GM13977 (cell line): ENCODE measurements at regions not wholly inside any gene's neighbourhood (a gene's known extent, or its start where the extent isn't known, plus 50 kb on each side); places are given as distances from the start of the nearest gene placed in this dataset.

ENCODE experiments used
- DNase-seq: peaks from one replicate; pipeline ENCODE4 v3.0.0; 2012; ENCODE audit warnings: low spot score
- CTCF ChIP-seq: IDR thresholded peaks from 2 replicates; pipeline ENCODE4 v1.5.1; 2012; ENCODE audit warnings: mild to moderate bottlenecking, control low read depth; ENCODE audit not compliant: insufficient read depth; ENCODE audit errors: extremely low read depth, missing control alignments
- in situ Hi-C: fragments of 300-500 bp; cut with MboI; formaldehyde crosslinking; loops from one replicate; pipeline ENCODE4 v1.12.0; 2022; ENCODE audit warnings: low sequenced_read_pairs, low pct_unique_long_range_greater_than_20kb, mixed read lengths, inconsistent platforms; ENCODE audit not compliant: unreplicated experiment

DNA sequence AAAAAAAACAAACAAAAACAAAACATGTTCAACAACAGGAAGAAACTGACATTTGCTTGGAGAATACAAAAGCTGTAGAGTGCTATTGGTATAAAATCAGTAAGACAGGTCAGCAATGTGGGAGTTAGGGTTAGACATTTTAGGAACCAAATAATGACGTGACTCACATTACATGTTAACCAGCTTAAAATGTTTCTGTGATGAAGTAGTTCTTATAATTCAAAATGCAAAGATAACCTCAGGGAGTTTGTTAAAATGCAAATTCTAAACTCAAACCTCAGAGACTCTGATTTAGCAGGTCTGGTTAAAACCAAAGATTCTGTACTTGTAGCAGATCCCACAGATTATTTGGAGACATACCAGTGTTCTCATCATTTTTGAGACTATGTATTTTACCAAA lies 549.4 kb upstream of the SLITRK1 start:
- DNase-seq, result no peak
- in situ Hi-C loops, result no loop called here
- no peak for TF ChIP-seq CTCF

- in situ Hi-C loops, result no loop called here
- TF ChIP-seq CTCF, result no peak
- no peak for DNase-seq
These were observed 548.2 kb upstream of the SLITRK1 start for GRCh38 chr13:84430446-84430845.

DNA sequence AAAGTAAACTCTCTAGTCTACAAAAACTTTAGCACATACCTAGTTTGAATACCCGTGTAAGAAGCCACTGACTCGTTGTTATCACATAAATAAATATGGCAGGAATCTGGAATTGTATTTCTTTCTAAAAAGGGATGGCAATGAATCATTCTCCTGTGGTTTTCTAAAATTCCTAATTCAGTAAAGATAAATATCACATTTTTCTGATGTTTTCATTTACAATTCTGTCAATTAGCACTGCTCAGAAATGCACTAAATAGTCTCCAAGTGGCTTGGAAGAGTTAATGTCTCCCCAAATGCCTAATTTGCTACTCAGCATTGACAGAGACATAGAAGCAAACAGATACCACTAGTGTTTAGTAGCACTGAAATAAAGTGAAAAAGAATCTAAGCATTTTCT lies 547.7 kb upstream of the SLITRK1 start:
- in situ Hi-C loops, result no loop called here
- DNase-seq, result no peak
- no peak for TF ChIP-seq CTCF

- no peak for DNase-seq
- in situ Hi-C loops, result no loop called here
- TF ChIP-seq CTCF, result no peak
These were observed 535.8 kb upstream of the SLITRK1 start for GRCh38 chr13:84418041-84418440.

DNA sequence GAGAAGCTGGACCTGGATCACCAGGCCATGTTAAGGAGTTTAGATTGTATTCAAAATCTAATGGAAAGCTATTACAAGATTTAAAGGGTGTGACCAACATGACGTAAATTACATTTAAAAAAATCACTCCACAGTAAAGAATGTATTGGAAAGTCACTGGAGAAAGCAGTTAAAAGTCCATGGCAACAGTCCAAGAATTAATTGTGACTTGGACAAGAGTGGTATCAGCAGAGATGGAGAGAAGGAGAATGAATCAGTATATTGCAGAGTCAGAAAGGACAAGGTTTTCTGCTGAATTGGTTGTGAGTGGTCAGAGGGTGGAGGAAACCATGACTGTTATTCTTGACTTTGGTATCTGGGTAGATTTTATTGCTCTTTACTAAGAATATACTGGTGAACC lies 535.1 kb upstream of the SLITRK1 start:
- in situ Hi-C loops, result no loop called here
- DNase-seq, result no peak
- TF ChIP-seq CTCF, result no peak

DNA sequence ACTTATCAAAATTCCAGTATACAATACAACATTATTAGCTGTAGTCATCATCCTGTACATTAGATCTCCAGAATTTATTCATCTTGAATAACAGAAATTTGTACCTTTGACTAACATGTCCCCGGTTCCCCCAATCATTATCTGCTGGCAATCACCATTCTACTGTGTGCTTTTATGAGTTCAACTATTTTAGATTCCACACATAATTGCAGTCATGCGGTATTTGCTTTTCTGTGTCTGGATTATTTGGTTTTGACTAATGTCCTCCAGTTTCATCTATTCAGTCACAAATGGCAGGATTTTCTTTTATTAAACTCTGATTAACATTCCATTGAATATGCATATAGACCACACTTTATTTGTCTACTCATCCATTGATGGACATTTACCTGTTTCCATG lies 530.7 kb upstream of the SLITRK1 start:
- TF ChIP-seq CTCF, result no peak
- DNase-seq, result no peak
- in situ Hi-C loops, result no loop called here

- no peak for TF ChIP-seq CTCF
- in situ Hi-C loops, result no loop called here
- no peak for DNase-seq
These were observed 523.0 kb upstream of the SLITRK1 start for GRCh38 chr13:84405286-84405685.
